ENCODE measurements at regions not wholly inside any gene's neighbourhood (a gene's known extent, or its start where the extent isn't known, plus 50 kb on each side); places are given as distances from the start of the nearest gene placed in this dataset.

GRCh38 chr2:121028577-121028976 is 256.4 kb downstream of the TFCP2L1 start:
- TF ChIP-seq SIN3A (IDR thresholded peaks at IDR 0.05; ENCODE audit: borderline replicate concordance, insufficient read depth, low read length) (no peak), FOXP2 (optimal IDR thresholded peaks at IDR 0.05; ENCODE audit: borderline replicate concordance, extremely low read depth, extremely low read length, insufficient read depth) (no peak), POLR2AphosphoS5 (IDR thresholded peaks at IDR 0.05; ENCODE audit: low read depth, low read length) (no peak), REST (IDR thresholded peaks at IDR 0.05; ENCODE audit: insufficient read depth in 1 of 2, low read depth in 2 of 2, low read length in 2 of 2) (no peak), TAF1 (IDR thresholded peaks at IDR 0.05; ENCODE audit: borderline replicate concordance, insufficient read depth, low read length) (no peak)

GRCh38 chr2:121030523-121030922 is 254.5 kb downstream of the TFCP2L1 start:
- TF ChIP-seq REST (IDR thresholded peaks at IDR 0.05; ENCODE audit: insufficient read depth in 1 of 2, low read depth in 2 of 2, low read length in 2 of 2) (no peak), FOXP2 (optimal IDR thresholded peaks at IDR 0.05; ENCODE audit: borderline replicate concordance, extremely low read depth, extremely low read length, insufficient read depth) (no peak), TAF1 (IDR thresholded peaks at IDR 0.05; ENCODE audit: borderline replicate concordance, insufficient read depth, low read length) (no peak), POLR2AphosphoS5 (IDR thresholded peaks at IDR 0.05; ENCODE audit: low read depth, low read length) (no peak), SIN3A (IDR thresholded peaks at IDR 0.05; ENCODE audit: borderline replicate concordance, insufficient read depth, low read length) (no peak)

- no peak for TF ChIP-seq REST (IDR thresholded peaks at IDR 0.05; ENCODE audit: insufficient read depth in 1 of 2, low read depth in 2 of 2, low read length in 2 of 2)
These were observed 253.2 kb downstream of the TFCP2L1 start for GRCh38 chr2:121031568-121032340.

GRCh38 chr2:121033461-121033996 is 251.5 kb downstream of the TFCP2L1 start:
- TF ChIP-seq POLR2AphosphoS5 (IDR thresholded peaks at IDR 0.05; ENCODE audit: low read depth, low read length) (no peak), REST (IDR thresholded peaks at IDR 0.05; ENCODE audit: insufficient read depth in 1 of 2, low read depth in 2 of 2, low read length in 2 of 2) (no peak), TAF1 (IDR thresholded peaks at IDR 0.05; ENCODE audit: borderline replicate concordance, insufficient read depth, low read length) (no peak), SIN3A (IDR thresholded peaks at IDR 0.05; ENCODE audit: borderline replicate concordance, insufficient read depth, low read length) (no peak), FOXP2 (optimal IDR thresholded peaks at IDR 0.05; ENCODE audit: borderline replicate concordance, extremely low read depth, extremely low read length, insufficient read depth) (no peak)
